ENCODE measurements at regions not wholly inside any gene's neighbourhood (a gene's known extent, or its start where the extent isn't known, plus 50 kb on each side); places are given as distances from the start of the nearest gene placed in this dataset.

DNA sequence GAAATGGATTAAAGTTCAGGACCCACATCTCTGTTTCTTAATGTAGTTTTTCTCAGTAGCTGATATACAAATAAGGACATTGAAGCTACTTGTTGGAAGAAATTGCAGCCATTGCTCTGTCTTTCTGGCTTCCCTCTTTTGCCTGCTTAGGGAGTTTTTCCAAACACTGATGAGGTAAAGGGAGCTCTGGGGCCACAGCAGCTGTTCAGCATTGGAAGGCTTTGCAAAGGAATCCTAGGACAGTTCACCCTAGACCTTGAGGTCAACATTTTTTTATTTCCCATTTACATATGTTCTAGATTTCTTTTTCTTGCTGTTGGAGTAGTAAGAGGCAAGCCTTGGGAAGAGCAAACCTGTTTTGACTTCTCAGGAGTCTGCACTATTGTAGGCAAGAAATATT lies 126.9 kb upstream of the PLPPR5 start (continued):
- TF ChIP-seq ARID2 (IDR thresholded peaks at IDR 0.05) (no peak), SMARCE1 (IDR thresholded peaks at IDR 0.05) (no peak), ZNF431 (CRISPR knock-in tag; IDR thresholded peaks at IDR 0.05) (no peak), ZNF280B (CRISPR knock-in tag; IDR thresholded peaks at IDR 0.05) (no peak)

GRCh38 chr1:99133756-99134500 lies 129.3 kb upstream of the PLPPR5 start:
- no peak overlapping the region for H3K27ac ChIP-seq (ENCODE audit: extremely low read depth, low read depth, low read length)
- in situ Hi-C loops (cut with MboI) = no loop called here
- DNase-seq (ENCODE audit: extremely low read depth in 1 of 4, low spot score in 3 of 4) (no peak), ATAC-seq (no peak), FAIRE-seq (no peak)
- ChIA-PET POLR2A (no interaction called here), CTCF (ENCODE audit: low intra/inter-chr PET ratio) (no interaction called here)
- TF ChIP-seq GATAD2B (IDR thresholded peaks at IDR 0.05; ENCODE audit: borderline replicate concordance) = no peak
- no peak for TF ChIP-seq ZHX1 (conservative IDR thresholded peaks at IDR 0.05; ENCODE audit: low read length)
- TF ChIP-seq ARNT (IDR thresholded peaks at IDR 0.05) = no peak
- no peak for TF ChIP-seq BRD9 (IDR thresholded peaks at IDR 0.05; ENCODE audit: low read depth, partially characterized antibody)
- TF ChIP-seq EP400 (IDR thresholded peaks at IDR 0.05) = no peak
- no peak for TF ChIP-seq NFE2 (IDR thresholded peaks at IDR 0.05; ENCODE audit: low read depth)
- no peak for TF ChIP-seq TCF7 (IDR thresholded peaks at IDR 0.05; ENCODE audit: borderline replicate concordance)
- TF ChIP-seq ZNF57 (CRISPR knock-in tag; IDR thresholded peaks at IDR 0.05) = no peak
- no peak for TF ChIP-seq ZNF639 (CRISPR knock-in tag; conservative IDR thresholded peaks at IDR 0.05 in 1 of 2, IDR thresholded peaks at IDR 0.05 in 1 of 2)
- 0% methylated on average over 3 of the region's 3 CpGs for WGBS (ENCODE audit: insufficient coverage, low coverage, missing lambda C conversion rate)
- H3K9me1 ChIP-seq (ENCODE audit: control insufficient read depth, insufficient read depth, low read length) = no peaks in the 10 kb centered on the region
- H3K4me2 ChIP-seq (ENCODE audit: insufficient read depth, low read length) = no peak overlapping the region
- no peak overlapping the region for H3K4me3 ChIP-seq
- no peaks in the 10 kb centered on the region for H3K4me1 ChIP-seq (replicated peaks in 1 of 2; ENCODE audit: control insufficient read depth in 2 of 2, insufficient read depth in 2 of 2, low read length in 2 of 2)
- no peaks in the 10 kb centered on the region for H4K20me1 ChIP-seq (replicated peaks; ENCODE audit: control insufficient read depth, insufficient read depth, low read length)
- H3K27me3 ChIP-seq (ENCODE audit: control insufficient read depth in 2 of 2, insufficient read depth in 2 of 2, low read length in 2 of 2) = no peaks in the 10 kb centered on the region
- H2AFZ ChIP-seq (ENCODE audit: low read depth, low read length) = no peak overlapping the region
- BruUV-seq (replicated peaks) = no TSS peak
- no peak overlapping the region for H3K9ac ChIP-seq (ENCODE audit: insufficient read depth in 1 of 2, low read depth in 2 of 2, low read length in 2 of 2)
- no peaks in the 10 kb centered on the region for H3K9me3 ChIP-seq (replicated peaks; ENCODE audit: control insufficient read depth, insufficient read depth, low read depth, low read length)
- intact Hi-C loops (cut with micrococcal nuclease) = no loop called here
- H3K79me2 ChIP-seq (ENCODE audit: control insufficient read depth, insufficient read depth, low read length) = no peaks in the 10 kb centered on the region
- H3K36me3 ChIP-seq (ENCODE audit: control insufficient read depth, insufficient read depth, low read length) = no peaks in the 10 kb centered on the region

All from K562 (cell line).